Caco-2 (cell line): ENCODE measurements at regions not wholly inside any gene's neighbourhood (a gene's known extent, or its start where the extent isn't known, plus 50 kb on each side); places are given as distances from the start of the nearest gene placed in this dataset.

ENCODE experiments used
- BruUV-seq: library from RNA; stranded (reverse); fragments of 400-500 nt; replicated peaks from 2 replicates; lab custom pipeline; 2021; lab: Mats Ljungman, UMichigan
- CTCF ChIA-PET: fragments of 300-600 bp; sonication (Branson Sonifier 250); formaldehyde crosslinking; loops from one replicate; lab custom pipeline; 2022; ENCODE audit warnings: antibody characterized with exemption; lab: Charles Lee
- POLR2A ChIA-PET: fragments of 300-600 bp; sonication (Branson Sonifier 250); formaldehyde crosslinking; loops from one replicate; lab custom pipeline; 2022; ENCODE audit warnings: antibody characterized with exemption; lab: Charles Lee
- DNase-seq, 2 experiments: peaks; one replicate each; pipeline versions ENCODE4 v3.0.0 to v3.0.0-alpha.2; 2020 to 2022
- H3K27me3 ChIP-seq: replicated peaks from 2 replicates; pipeline ENCODE4 v1.6.0; 2011; ENCODE audit warnings: low read length; ENCODE audit not compliant: control insufficient read depth, insufficient read depth
- H3K36me3 ChIP-seq: 2 replicates; pipeline ENCODE4 v1.5.1; 2011; ENCODE audit warnings: low read length; ENCODE audit not compliant: control insufficient read depth, insufficient read depth
- H3K4me1 ChIP-seq: fragments of 250-450 bp; sonication (Bioruptor Pico); 2 replicates; pipeline ENCODE4 v1.5.1; 2020; ENCODE audit warnings: mild to moderate bottlenecking
- H3K4me3 ChIP-seq: 2 replicates; pipeline ENCODE4 v1.5.1; 2011; ENCODE audit warnings: low read depth, mild to moderate bottlenecking, control low read depth, low read length
- H3K9me3 ChIP-seq: fragments of 250-450 bp; sonication (Bioruptor Pico); 2 replicates; pipeline ENCODE4 v1.5.1; 2020; ENCODE audit warnings: mild to moderate bottlenecking, moderate library complexity
- H3K27ac Mint-ChIP-seq: one replicate; pipeline ENCODE4 v1.8.0; 2022; ENCODE audit warnings: mixed read lengths; ENCODE audit not compliant: unreplicated experiment
- H3K27me3 Mint-ChIP-seq: one replicate; pipeline ENCODE4 v1.8.0; 2022; ENCODE audit warnings: mixed read lengths; ENCODE audit not compliant: insufficient read depth, unreplicated experiment
- H3K36me3 Mint-ChIP-seq: one replicate; pipeline ENCODE4 v1.8.0; 2022; ENCODE audit warnings: mild to moderate bottlenecking, mixed read lengths; ENCODE audit not compliant: insufficient read depth, unreplicated experiment
- H3K4me1 Mint-ChIP-seq: one replicate; pipeline ENCODE4 v1.8.0; 2022; ENCODE audit warnings: low read depth, mixed read lengths; ENCODE audit not compliant: unreplicated experiment
- H3K4me3 Mint-ChIP-seq: one replicate; pipeline ENCODE4 v1.8.0; 2022; ENCODE audit warnings: mild to moderate bottlenecking, moderate library complexity, mixed read lengths; ENCODE audit not compliant: unreplicated experiment
- H3K9me3 Mint-ChIP-seq: one replicate; pipeline ENCODE4 v1.8.0; 2022; ENCODE audit warnings: mixed read lengths; ENCODE audit not compliant: unreplicated experiment
- intact Hi-C: fragments of 100-400 bp; cut with micrococcal nuclease; formaldehyde crosslinking; loops from one replicate; pipeline ENCODE4 v1.10.0; 2022; ENCODE audit not compliant: unreplicated experiment
- TF ChIP-seq, protein P1 (sequence below), 2 experiments: fragments of 200-600 bp in 1 of 2; IDR thresholded peaks; 1 replicate in 1 of 2; 2 replicates in 1 of 2; pipeline versions ENCODE4 v1.5.1 to v1.8.0; 2011 to 2022; ENCODE audit warnings: antibody characterized with exemption in 1 of 2, control low read depth in 1 of 2, inconsistent platforms in 1 of 2, low read depth in 1 of 2, low read length in 1 of 2, mild to moderate bottlenecking in 1 of 2, moderate library complexity in 1 of 2; ENCODE audit not compliant: insufficient read depth in 1 of 2, severe bottlenecking in 1 of 2, unreplicated experiment in 1 of 2

DNA sequence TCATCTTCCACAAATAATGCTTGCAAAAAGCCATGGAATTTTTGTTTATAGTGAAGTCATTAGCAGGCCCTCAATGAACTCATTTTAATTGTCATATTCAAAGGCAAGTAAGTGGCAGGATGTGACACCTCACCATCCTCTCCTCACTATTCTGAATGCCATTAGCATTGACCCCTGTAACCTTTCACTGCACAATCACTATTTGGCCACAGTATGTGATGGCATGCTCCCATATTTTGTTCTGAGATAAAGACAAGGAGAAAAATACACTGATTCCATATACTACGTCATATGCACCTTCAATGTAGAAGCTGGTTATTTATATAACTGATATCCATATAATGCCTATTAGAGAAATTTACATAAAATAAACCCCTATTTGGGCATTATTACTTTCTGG, 1443.2 kb downstream of the SUCLG1 start:
- no peaks in the 10 kb centered on the region for H3K27me3 Mint-ChIP-seq
- no peak overlapping the region for H3K27ac Mint-ChIP-seq
- H3K4me3 ChIP-seq = no peak overlapping the region
- no peak for DNase-seq
- no peaks in the 10 kb centered on the region for H3K27me3 ChIP-seq
- no peaks in the 10 kb centered on the region for H3K4me1 ChIP-seq
- H3K9me3 Mint-ChIP-seq = no peaks in the 10 kb centered on the region
- H3K36me3 ChIP-seq = no peaks in the 10 kb centered on the region
- ChIA-PET POLR2A (no interaction called here), CTCF (no interaction called here)
- TF ChIP-seq, protein P1, sequence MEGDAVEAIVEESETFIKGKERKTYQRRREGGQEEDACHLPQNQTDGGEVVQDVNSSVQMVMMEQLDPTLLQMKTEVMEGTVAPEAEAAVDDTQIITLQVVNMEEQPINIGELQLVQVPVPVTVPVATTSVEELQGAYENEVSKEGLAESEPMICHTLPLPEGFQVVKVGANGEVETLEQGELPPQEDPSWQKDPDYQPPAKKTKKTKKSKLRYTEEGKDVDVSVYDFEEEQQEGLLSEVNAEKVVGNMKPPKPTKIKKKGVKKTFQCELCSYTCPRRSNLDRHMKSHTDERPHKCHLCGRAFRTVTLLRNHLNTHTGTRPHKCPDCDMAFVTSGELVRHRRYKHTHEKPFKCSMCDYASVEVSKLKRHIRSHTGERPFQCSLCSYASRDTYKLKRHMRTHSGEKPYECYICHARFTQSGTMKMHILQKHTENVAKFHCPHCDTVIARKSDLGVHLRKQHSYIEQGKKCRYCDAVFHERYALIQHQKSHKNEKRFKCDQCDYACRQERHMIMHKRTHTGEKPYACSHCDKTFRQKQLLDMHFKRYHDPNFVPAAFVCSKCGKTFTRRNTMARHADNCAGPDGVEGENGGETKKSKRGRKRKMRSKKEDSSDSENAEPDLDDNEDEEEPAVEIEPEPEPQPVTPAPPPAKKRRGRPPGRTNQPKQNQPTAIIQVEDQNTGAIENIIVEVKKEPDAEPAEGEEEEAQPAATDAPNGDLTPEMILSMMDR (IDR thresholded peaks at IDR 0.05; ENCODE audit: insufficient read depth in 1 of 2, low read depth in 1 of 2, low read length in 1 of 2, severe bottlenecking in 1 of 2, unreplicated experiment in 1 of 2) = no peak
- intact Hi-C loops = no loop called here
- BruUV-seq = no TSS peak
- H3K4me1 Mint-ChIP-seq = no peaks in the 10 kb centered on the region
- H3K36me3 Mint-ChIP-seq = no peaks in the 10 kb centered on the region
- no peak overlapping the region for H3K4me3 Mint-ChIP-seq
- no peaks in the 10 kb centered on the region for H3K9me3 ChIP-seq

DNA sequence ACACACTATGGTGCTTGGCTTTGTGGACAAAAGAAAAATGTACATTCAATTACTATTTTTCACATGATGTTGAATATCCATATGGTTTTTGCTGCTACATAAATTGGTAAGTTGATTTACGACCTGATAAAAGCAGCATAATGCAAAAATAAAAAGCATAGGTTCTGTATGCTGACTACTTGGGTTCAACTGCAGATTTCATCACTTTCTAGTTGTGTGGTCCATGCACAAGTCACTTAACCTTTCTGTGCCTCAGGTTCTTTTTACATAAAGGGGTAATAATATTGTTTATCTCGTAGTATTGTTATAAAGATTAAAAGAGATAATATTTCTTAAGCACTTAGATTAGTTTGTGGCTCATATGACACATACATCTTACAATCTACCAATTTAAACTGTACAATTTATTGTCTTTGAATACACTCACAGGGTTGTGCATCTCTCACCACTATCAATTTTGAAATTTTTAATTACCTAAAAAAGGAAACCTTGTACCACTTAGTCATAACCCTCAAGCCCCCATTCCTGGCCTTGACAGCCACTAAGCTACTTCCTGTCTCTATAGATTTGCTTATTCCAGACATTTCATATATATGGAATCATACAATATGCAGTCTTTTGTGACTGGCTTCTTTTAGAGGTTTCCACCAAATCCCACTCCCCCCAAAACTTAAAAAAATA, 1443.9 kb downstream of the SUCLG1 start:
- POLR2A ChIA-PET = no interaction called here
- no TSS peak for BruUV-seq
- Mint-ChIP-seq H3K36me3 (no peaks in the 10 kb centered on the region), H3K27ac (no peak overlapping the region), H3K4me3 (no peak overlapping the region), H3K4me1 (no peaks in the 10 kb centered on the region), H3K27me3 (no peaks in the 10 kb centered on the region), H3K9me3 (no peaks in the 10 kb centered on the region)
- Histone ChIP-seq H3K4me3 (no peak overlapping the region), H3K4me1 (no peaks in the 10 kb centered on the region), H3K36me3 (no peaks in the 10 kb centered on the region), H3K27me3 (no peaks in the 10 kb centered on the region), H3K9me3 (no peaks in the 10 kb centered on the region)
- intact Hi-C loops = no loop called here
- TF ChIP-seq, protein P1 (IDR thresholded peaks at IDR 0.05; ENCODE audit: insufficient read depth in 1 of 2, low read depth in 1 of 2, low read length in 1 of 2, severe bottlenecking in 1 of 2, unreplicated experiment in 1 of 2) = no peak
- CTCF ChIA-PET = no interaction called here
- DNase-seq = no peak

DNA sequence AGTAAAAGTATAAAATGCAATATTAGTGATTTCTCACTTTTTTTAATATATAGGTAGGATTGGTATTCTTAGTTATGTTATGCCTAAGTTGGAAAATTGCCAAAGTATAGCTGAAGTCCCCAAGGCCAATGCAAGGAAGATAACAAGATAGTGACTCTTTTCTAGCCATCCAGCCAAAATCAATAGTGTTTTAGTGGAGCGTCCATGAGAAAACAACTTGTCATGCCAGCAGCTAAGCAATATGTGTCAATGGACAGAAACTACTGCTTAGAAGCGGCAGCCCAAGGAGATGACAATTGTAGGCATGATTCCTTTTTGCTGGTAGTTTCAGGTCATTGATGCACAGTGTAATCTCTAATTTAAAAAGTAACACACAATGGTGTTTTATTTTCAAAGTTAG, 1444.6 kb downstream of the SUCLG1 start:
- ChIA-PET POLR2A (no interaction called here), CTCF (no interaction called here)
- H3K27ac Mint-ChIP-seq = no peak overlapping the region
- no peak overlapping the region for H3K4me3 Mint-ChIP-seq
- intact Hi-C loops = no loop called here
- H3K9me3 Mint-ChIP-seq = no peaks in the 10 kb centered on the region
- Histone ChIP-seq H3K4me3 (no peak overlapping the region), H3K4me1 (no peaks in the 10 kb centered on the region), H3K9me3 (no peaks in the 10 kb centered on the region), H3K36me3 (no peaks in the 10 kb centered on the region), H3K27me3 (no peaks in the 10 kb centered on the region)
- H3K4me1 Mint-ChIP-seq = no peaks in the 10 kb centered on the region
- TF ChIP-seq, protein P1 (IDR thresholded peaks at IDR 0.05; ENCODE audit: insufficient read depth in 1 of 2, low read depth in 1 of 2, low read length in 1 of 2, severe bottlenecking in 1 of 2, unreplicated experiment in 1 of 2) = no peak
- no peak for DNase-seq
- no TSS peak for BruUV-seq
- no peaks in the 10 kb centered on the region for H3K27me3 Mint-ChIP-seq
- H3K36me3 Mint-ChIP-seq = no peaks in the 10 kb centered on the region
